Activated T-cell treated with anti-CD3 and anti-CD28 coated beads, Interleukin-2, amount 50 U/mL, for 4 hours (primary cell): ENCODE measurements at regions not wholly inside any gene's neighbourhood (a gene's known extent, or its start where the extent isn't known, plus 50 kb on each side); places are given as distances from the start of the nearest gene placed in this dataset.

Experiments
- ATAC-seq, 2 donors: fragments of 200-7000 bp; cut with Tn5 transposase; one replicate each; pipeline ENCODE4 v1.10.0; 2021
- DNase-seq: peaks from one replicate; pipeline ENCODE4 v3.0.0-alpha.2; 2020
- H3K27me3 Mint-ChIP-seq: one replicate; pipeline ENCODE4 v1.8.0; 2021; ENCODE audit warnings: low read depth, mixed read lengths
- H3K36me3 Mint-ChIP-seq: one replicate; pipeline ENCODE4 v1.8.0; 2022; ENCODE audit warnings: mixed read lengths; ENCODE audit not compliant: insufficient read depth
- H3K4me1 Mint-ChIP-seq: one replicate; pipeline ENCODE4 v1.8.0; 2021; ENCODE audit warnings: low read depth, mixed read lengths
- H3K4me3 Mint-ChIP-seq: one replicate; pipeline ENCODE4 v1.8.0; 2021; ENCODE audit warnings: mild to moderate bottlenecking, moderate library complexity, mixed read lengths
- H3K9me3 Mint-ChIP-seq: one replicate; pipeline ENCODE4 v1.8.0; 2021; ENCODE audit warnings: mixed read lengths

DNA sequence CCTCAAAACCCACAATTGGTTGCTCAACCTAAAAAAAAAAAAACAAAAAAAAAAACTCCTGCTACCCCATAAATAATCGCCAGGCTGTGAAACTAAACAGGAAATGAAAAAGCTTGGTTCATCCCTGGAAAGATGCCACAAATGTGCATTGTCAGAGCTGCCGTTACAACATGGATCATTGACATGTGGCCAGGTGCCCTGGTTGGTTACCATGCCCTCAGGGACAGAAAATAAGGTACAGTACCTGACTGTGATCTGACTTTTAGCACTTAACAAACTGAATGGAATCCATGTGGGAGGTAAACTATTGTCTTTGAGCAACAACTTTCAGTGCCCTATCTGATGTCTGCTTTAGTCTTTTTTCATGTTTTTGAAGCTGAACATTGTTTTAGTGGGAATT lies 118.0 kb upstream of the RPL34 start:
- Mint-ChIP-seq H3K4me1 (peaks cover 1% of the 10 kb centered on the region), H3K27me3 (no peaks in the 10 kb centered on the region), H3K9me3 (peaks cover 7% of the 10 kb centered on the region), H3K36me3 (peaks cover 1% of the 10 kb centered on the region), H3K4me3 (no peak overlapping the region)
- ATAC-seq, result no peak
- DNase-seq, result no peak

DNA sequence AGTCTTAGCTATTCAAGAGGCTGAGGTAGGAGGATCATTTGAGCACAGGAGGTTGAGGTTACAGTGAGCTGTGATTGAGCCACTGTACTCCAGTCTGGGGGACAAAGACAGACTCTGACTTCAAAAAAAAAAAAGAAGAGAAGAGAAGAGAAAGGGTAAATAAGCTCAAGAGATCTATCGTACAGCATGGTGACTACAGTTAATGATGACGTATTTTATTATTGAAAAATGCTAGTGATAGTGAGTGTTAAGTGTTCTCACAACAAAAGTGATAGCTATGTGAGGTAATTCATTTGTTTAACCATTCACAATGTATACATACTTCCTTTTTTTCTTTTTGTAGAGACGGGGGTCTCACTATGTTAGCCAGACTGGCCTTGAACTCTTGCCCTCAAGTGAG lies 121.5 kb upstream of the RPL34 start:
- Mint-ChIP-seq H3K4me3 (no peak overlapping the region), H3K9me3 (peaks cover 12% of the 10 kb centered on the region), H3K4me1 (peaks cover 1% of the 10 kb centered on the region), H3K27me3 (no peaks in the 10 kb centered on the region), H3K36me3 (peaks cover 1% of the 10 kb centered on the region)
- ATAC-seq, result no peak
- DNase-seq, result no peak

DNA sequence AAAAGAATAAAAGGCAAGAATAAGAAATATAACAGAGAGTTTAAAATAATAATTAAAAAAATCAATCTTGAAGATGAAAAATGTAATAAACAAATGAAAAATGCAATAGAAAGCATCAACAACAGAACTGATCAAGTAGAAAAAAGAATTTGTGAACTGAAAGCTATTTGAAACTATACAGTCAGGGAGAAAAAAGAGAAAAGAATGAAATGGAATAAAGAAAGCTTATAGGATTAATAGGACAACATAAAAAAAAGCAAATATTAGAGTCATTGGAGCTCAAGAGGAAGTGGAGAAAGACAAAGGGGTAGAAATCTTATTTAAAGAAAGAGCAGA lies 126.8 kb upstream of the RPL34 start:
- no peak for ATAC-seq

DNA sequence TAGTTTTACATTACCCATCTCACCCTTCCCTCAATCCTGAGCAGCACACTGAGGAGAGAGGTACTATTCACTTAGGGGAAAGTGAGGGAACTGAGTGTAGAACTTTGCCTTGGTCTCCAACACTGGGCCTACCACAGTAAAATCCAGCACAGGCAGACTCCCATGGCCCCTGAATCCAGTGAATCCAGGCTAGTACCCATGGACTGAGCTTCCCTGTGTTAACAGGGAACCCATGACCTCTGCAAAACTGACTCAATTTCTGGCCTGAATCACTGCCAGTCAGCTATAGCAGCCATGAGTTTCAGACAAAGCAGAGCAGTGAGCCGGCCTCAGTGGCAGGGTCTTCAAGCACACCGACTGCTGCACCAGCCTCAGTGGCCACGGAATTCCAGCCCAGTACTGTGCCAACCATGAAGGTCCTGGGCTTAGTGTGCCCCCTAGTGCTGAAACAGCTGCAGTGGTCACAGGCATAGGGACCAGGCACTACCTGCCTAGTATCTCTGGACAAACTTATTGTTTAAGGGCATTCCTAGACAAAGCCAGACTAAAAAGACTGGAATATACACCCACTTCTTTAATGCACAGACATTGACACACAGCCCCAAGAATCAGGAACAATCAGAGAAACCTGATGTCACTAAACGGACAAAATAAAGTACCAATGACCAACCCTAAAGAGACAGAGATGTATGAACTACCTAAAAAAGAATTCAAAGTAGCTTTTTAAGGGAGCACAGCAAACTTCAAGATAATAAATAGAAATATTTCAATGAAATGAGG lies 127.4 kb upstream of the RPL34 start:
- ATAC-seq (peak; percentile 48 to 60), DNase-seq (peak; percentile 11)
- peaks cover 1% of the 10 kb centered on the region for H3K36me3 Mint-ChIP-seq
- H3K27me3 Mint-ChIP-seq, result no peaks in the 10 kb centered on the region
- no peak overlapping the region for H3K4me3 Mint-ChIP-seq
- H3K4me1 Mint-ChIP-seq, result peaks cover 3% of the 10 kb centered on the region
- peaks cover 27% of the 10 kb centered on the region for H3K9me3 Mint-ChIP-seq

More for the DNA sequence above, 126.8 kb upstream of the RPL34 start:
- Mint-ChIP-seq H3K36me3 (peaks cover 1% of the 10 kb centered on the region), H3K4me3 (no peak overlapping the region), H3K9me3 (peaks cover 27% of the 10 kb centered on the region), H3K27me3 (no peaks in the 10 kb centered on the region), H3K4me1 (peaks cover 3% of the 10 kb centered on the region)
- DNase-seq, result no peak

DNA sequence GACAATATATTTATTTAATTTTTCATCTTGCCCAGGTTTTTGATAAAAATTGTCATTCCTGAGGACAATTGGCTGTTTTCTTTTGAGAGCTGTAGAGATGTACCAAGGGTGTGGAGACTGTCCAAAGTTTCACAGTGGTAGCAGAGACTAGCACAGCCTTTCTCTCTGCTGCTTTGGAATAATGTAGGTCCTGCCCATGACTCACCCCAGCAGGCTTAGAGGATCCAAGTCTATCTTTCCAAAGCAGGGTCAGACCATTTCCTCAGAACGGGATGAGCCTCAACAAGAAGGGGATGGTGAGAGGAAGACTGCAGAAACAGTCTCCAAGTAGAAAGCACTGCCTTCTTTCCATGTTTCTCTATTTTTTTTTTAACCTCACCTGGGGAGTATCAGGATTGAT lies 131.5 kb upstream of the RPL34 start:
- no peaks in the 10 kb centered on the region for H3K36me3 Mint-ChIP-seq
- ATAC-seq (no peak), DNase-seq (no peak)
- H3K9me3 Mint-ChIP-seq, result peaks cover 15% of the 10 kb centered on the region
- H3K4me1 Mint-ChIP-seq, result peaks cover 17% of the 10 kb centered on the region
- H3K27me3 Mint-ChIP-seq, result no peaks in the 10 kb centered on the region
- no peak overlapping the region for H3K4me3 Mint-ChIP-seq

DNA sequence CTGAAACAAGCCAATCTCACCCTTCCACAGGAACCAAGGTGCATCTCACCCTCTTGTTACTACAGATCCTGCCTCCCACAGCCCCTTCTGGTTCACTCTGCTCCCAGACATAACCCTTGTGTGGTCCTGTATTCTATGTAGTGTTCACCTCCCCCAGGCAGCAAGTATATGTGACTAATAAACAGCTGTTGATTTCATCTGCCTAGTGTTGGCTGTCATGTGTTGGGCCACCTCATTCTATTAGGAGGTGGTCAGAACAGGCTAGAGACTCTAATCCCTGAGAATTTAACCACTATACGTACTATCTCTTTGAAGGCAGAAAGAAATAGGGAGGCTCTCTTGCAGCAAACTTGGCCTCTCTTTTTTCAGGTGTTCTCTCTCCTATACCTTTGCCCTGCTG lies 134.3 kb upstream of the RPL34 start:
- Mint-ChIP-seq H3K4me3 (no peak overlapping the region), H3K36me3 (no peaks in the 10 kb centered on the region), H3K9me3 (no peaks in the 10 kb centered on the region), H3K27me3 (no peaks in the 10 kb centered on the region), H3K4me1 (peaks cover 35% of the 10 kb centered on the region)
- ATAC-seq (no peak), DNase-seq (no peak)

DNA sequence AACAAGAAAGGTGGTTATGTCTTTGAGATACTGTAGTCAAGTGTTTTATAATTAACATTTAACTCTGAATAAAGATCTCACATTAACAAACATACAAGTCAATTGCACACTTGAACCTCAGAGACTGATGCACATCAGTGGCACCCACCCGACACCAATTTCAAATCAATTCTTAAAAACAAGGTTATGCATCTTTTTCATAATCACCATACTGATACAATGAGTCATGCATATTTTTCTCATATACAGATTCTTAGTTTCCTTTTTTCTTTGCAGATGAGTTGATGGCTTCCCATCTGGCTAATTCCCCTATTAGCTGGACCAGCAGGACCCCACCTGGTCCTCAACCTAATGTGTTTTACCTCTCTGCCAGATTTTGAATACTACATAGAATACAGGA lies 136.2 kb upstream of the RPL34 start:
- H3K4me3 Mint-ChIP-seq, result no peak overlapping the region
- H3K36me3 Mint-ChIP-seq, result no peaks in the 10 kb centered on the region
- no peaks in the 10 kb centered on the region for H3K9me3 Mint-ChIP-seq
- DNase-seq, result no peak
- no peaks in the 10 kb centered on the region for H3K27me3 Mint-ChIP-seq
- peaks cover 35% of the 10 kb centered on the region for H3K4me1 Mint-ChIP-seq
- ATAC-seq, result peak; percentile 41 to 47

DNA sequence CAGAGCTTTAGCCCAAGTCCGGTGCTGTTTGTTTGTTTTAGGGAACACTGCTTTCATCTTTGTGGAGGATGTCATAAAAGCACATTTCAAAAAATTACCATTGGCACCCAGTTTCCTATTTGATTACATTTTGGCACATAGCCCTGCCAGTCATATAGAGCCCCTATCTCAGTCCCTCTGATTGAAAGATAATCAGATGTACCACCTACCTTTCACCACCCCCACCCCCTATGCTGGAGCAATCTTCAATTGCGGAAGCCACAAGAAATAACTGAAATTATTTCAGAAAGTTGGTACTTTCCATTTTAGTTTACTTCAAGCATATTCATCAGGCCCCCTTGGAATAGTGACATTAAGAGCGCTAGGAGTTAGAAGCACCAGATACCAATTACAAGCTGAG lies 136.7 kb upstream of the RPL34 start:
- peak; percentile 20 to 46 for ATAC-seq
- Mint-ChIP-seq H3K4me1 (peaks cover 35% of the 10 kb centered on the region), H3K9me3 (no peaks in the 10 kb centered on the region), H3K27me3 (no peaks in the 10 kb centered on the region), H3K36me3 (no peaks in the 10 kb centered on the region), H3K4me3 (peak overlapping the region; percentile 24)
- DNase-seq, result no peak

DNA sequence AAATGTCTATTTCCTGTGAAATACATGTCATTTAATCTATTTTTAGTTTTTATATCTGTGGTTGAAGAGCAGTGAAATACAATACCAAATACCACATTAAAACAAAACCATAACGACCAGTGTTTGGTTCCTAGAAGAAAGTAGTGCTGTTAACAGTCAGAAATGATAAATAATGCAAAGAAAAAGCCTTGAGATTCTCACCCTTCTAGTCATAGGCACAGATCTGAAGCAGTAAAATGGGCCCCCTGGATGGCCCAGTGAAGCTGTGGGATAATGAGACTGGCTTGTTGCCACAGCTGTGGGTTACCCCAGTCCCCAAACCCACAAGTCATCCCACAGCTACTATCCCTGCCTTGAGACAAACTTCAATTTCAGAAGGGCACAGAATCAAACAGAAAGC lies 137.3 kb upstream of the RPL34 start:
- ATAC-seq, result peak; percentile 79 to 84
- Mint-ChIP-seq H3K9me3 (no peaks in the 10 kb centered on the region), H3K27me3 (no peaks in the 10 kb centered on the region), H3K4me1 (peaks cover 35% of the 10 kb centered on the region), H3K4me3 (peak overlapping the region; percentile 60), H3K36me3 (no peaks in the 10 kb centered on the region)
- no peak for DNase-seq

DNA sequence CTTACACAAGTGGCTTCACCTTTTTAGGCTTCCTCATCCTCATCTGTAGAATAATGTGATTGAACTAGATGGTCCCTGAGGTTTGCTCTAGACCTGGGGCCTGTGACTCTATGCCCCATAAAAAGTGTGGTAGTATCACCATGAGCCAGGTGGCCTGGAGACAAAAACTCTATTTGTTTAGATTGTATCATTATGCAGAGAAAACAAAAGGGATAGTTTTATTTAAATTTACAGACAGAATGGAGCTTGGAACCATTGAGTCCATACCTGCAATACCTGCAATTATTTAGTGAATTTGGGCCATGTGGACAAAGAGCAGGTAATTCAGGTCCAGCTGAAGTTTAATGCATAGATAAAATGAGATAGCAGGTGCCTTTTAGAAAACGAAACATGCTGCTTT lies 139.5 kb upstream of the RPL34 start:
- DNase-seq (no peak), ATAC-seq (no peak)
- no peaks in the 10 kb centered on the region for H3K36me3 Mint-ChIP-seq
- no peaks in the 10 kb centered on the region for H3K27me3 Mint-ChIP-seq
- H3K4me3 Mint-ChIP-seq, result no peak overlapping the region
- peaks cover 35% of the 10 kb centered on the region for H3K4me1 Mint-ChIP-seq
- no peaks in the 10 kb centered on the region for H3K9me3 Mint-ChIP-seq

DNA sequence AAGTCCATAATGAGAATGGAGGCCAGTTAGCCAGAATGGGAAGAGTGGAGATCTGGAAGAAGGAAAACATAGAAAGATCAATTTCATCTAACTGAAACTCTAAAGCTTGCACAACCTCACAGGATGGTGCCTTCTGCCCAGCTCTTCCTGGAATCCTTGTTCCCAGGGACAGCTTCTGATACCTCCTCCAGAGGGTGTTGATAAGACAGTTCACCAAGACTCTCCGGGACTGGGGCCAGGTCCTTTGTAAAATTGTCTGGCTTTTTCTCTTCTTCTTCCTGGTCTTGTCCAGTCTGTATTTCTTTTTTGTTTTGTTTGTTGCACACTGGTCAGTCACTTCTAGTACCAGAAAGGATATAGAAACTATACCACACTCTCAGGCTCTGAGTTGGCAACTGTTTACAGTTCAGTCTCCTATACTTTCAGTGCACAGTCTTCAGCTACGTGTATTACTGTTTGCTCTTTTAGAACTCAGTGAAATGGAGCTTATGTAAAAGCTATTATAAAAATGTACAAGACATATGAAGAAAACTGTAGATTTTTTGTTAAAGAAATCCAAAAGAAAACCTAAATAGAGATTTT lies 142.8 kb upstream of the RPL34 start:
- Mint-ChIP-seq H3K27me3 (no peaks in the 10 kb centered on the region), H3K36me3 (no peaks in the 10 kb centered on the region), H3K9me3 (no peaks in the 10 kb centered on the region), H3K4me1 (peaks cover 13% of the 10 kb centered on the region), H3K4me3 (no peak overlapping the region)
- DNase-seq, result no peak
- ATAC-seq, result no peak

DNA sequence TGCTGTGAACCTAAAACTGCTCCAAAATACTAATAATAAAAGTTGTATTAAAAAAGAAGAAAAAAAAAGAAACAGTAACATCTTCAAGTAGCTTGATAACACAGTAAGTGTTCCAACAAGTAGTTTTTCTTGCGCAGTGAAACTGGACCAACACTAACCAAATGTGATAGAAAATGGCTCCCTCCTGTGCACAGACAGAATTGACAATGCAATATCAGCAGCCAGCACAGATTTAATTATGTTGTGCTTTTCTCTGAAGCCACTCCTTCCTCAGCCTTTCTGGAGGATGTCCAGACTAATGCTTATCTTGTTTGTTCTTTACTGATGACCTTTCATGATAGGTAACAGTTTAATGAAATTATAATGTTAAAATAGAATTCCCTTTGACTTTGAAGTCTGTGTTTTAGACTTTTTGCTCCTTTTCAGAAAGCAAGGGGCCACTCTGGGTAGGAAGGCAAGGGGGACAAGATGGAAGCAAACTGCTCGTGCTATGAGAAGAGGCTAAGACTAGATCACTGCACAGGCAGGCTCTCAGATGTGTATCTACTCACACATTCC lies 147.1 kb upstream of the RPL34 start:
- ATAC-seq (no peak), DNase-seq (no peak)
- Mint-ChIP-seq H3K4me3 (no peak overlapping the region), H3K27me3 (no peaks in the 10 kb centered on the region), H3K4me1 (peaks cover 13% of the 10 kb centered on the region), H3K36me3 (no peaks in the 10 kb centered on the region), H3K9me3 (no peaks in the 10 kb centered on the region)

DNA sequence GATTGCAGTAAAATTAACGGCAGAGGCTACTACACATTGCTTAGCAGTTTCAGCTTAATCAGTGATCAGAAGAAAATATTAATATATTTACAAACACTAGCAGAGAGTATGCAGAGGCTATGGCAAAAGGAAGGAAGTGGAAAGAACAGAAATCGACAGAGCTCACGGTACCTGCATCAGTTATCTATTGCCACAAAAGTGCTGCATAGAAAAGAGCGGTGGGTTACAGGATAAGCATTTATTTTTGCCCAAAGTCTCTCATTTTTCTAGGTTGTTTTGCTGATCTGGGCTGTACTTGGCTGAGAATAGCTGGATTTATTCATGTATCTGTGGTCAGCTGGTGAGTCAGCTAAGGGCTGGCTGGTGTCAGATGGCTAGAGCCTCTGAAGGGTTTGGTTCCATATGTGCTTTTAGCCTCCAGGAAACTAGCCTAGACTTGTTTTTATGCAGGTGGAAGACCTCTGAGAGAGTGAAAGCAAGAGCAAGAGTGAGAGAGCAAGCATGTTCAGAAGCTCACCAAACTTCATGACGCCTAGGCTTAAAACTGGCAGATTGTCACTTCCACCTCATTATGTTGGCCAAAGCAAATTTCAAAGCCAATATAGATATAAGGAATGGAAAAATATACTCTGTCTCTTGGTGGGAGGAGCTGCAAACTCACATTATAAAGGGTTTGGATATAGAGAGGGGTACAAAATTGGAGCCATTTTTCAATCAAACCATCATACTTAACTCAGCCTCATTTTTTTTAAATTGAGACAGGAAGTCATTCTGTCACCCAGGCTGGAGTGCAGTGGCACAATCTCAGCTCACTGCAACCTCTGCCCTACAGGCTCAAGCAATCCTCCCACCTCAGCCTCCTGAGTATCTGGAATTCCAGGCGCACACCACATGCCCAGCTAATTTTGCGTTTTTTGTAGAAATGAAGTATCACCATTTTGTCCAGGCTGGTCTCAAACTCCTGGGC lies 153.2 kb upstream of the RPL34 start:
- peak overlapping the region; percentile 41 for H3K4me3 Mint-ChIP-seq
- no peaks in the 10 kb centered on the region for H3K36me3 Mint-ChIP-seq
- H3K9me3 Mint-ChIP-seq, result no peaks in the 10 kb centered on the region
- ATAC-seq (peak; percentile 84 to 86), DNase-seq (no peak)
- H3K4me1 Mint-ChIP-seq, result peaks cover 39% of the 10 kb centered on the region
- no peaks in the 10 kb centered on the region for H3K27me3 Mint-ChIP-seq

DNA sequence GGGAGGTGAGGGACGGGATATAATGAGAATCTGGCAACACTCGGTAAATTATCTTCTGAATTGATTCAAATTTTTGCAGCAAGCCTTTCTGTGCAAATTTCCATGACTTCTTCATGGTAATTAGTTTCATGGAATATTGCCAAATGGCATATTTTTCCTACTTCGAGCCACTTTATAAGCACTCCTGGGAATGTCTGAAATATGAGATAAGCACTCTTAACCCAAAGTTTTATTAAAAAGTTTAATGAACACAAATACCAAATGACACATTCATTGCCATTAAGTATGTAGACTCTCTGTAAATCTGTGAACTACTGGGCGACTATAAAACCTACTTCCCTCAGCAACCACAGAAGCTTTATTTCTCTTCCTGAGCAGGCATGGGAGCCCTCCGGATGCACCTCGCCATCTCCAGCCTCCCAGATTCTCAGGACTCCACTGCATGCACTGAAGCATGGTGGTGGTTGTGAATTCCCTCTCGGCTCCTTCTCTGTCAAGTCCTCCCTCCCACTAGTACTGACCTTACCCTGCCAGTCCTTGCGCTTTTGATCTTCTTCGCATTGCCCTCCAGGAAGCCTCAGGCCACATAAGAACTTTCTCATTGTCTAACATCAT lies 154.4 kb upstream of the RPL34 start:
- Mint-ChIP-seq H3K36me3 (no peaks in the 10 kb centered on the region), H3K4me3 (peak overlapping the region; percentile 6), H3K27me3 (no peaks in the 10 kb centered on the region), H3K9me3 (no peaks in the 10 kb centered on the region), H3K4me1 (peaks cover 39% of the 10 kb centered on the region)
- no peak for ATAC-seq
- no peak for DNase-seq
